ENCODE measurements at regions not wholly inside any gene's neighbourhood (a gene's known extent, or its start where the extent isn't known, plus 50 kb on each side); places are given as distances from the start of the nearest gene placed in this dataset.

GRCh38 chr12:74365178-74365964 lies 172.3 kb upstream of the ATXN7L3B start:
- H3K36me3 ChIP-seq (replicated peaks; ENCODE audit: insufficient read depth, low read depth) = no peaks in the 10 kb centered on the region
- no peaks in the 10 kb centered on the region for H4K20me1 ChIP-seq (ENCODE audit: insufficient read depth, poor library complexity, severe bottlenecking)
- H3K4me1 ChIP-seq (ENCODE audit: insufficient read depth) = no peaks in the 10 kb centered on the region
- no peaks in the 10 kb centered on the region for H3K79me2 ChIP-seq
- no peaks in the 10 kb centered on the region for H3K27me3 ChIP-seq
- WGBS (ENCODE audit: low lambda C conversion rate, missing lambda C conversion rate) = 88% methylated on average over 6 of the region's 6 CpGs
- no peak overlapping the region for H2AFZ ChIP-seq
- H3K4me3 ChIP-seq = no peak overlapping the region
- no peaks in the 10 kb centered on the region for H3K9me2 ChIP-seq (replicated peaks; ENCODE audit: insufficient read depth)
- TF ChIP-seq EZH2 (IDR thresholded peaks at IDR 0.05; ENCODE audit: borderline replicate concordance) = no peak
- no peak for TF ChIP-seq EZH2phosphoT487 (IDR thresholded peaks at IDR 0.05; ENCODE audit: low read depth, severe bottlenecking, unreplicated experiment)
- TF ChIP-seq, protein P1, sequence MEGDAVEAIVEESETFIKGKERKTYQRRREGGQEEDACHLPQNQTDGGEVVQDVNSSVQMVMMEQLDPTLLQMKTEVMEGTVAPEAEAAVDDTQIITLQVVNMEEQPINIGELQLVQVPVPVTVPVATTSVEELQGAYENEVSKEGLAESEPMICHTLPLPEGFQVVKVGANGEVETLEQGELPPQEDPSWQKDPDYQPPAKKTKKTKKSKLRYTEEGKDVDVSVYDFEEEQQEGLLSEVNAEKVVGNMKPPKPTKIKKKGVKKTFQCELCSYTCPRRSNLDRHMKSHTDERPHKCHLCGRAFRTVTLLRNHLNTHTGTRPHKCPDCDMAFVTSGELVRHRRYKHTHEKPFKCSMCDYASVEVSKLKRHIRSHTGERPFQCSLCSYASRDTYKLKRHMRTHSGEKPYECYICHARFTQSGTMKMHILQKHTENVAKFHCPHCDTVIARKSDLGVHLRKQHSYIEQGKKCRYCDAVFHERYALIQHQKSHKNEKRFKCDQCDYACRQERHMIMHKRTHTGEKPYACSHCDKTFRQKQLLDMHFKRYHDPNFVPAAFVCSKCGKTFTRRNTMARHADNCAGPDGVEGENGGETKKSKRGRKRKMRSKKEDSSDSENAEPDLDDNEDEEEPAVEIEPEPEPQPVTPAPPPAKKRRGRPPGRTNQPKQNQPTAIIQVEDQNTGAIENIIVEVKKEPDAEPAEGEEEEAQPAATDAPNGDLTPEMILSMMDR (IDR thresholded peaks at IDR 0.05; ENCODE audit: poor library complexity) = peak; percentile 30
- H3K9me3 ChIP-seq (ENCODE audit: low read depth) = no peaks in the 10 kb centered on the region
- peak; percentile 10 for DNase-seq (ENCODE audit: low spot score)
- no peak overlapping the region for H3K4me2 ChIP-seq
- H3K27ac ChIP-seq = no peak overlapping the region

- no peak overlapping the region for H3K4me3 ChIP-seq
- no peaks in the 10 kb centered on the region for H3K4me1 ChIP-seq (ENCODE audit: insufficient read depth)
- no peak for DNase-seq (ENCODE audit: low spot score)
- 70% methylated on average over 2 of the region's 2 CpGs for WGBS (ENCODE audit: low lambda C conversion rate, missing lambda C conversion rate)
- H2AFZ ChIP-seq = no peak overlapping the region
- H3K9me2 ChIP-seq (replicated peaks; ENCODE audit: insufficient read depth) = no peaks in the 10 kb centered on the region
- H3K27me3 ChIP-seq = no peaks in the 10 kb centered on the region
- no peaks in the 10 kb centered on the region for H3K36me3 ChIP-seq (replicated peaks; ENCODE audit: insufficient read depth, low read depth)
- no peaks in the 10 kb centered on the region for H4K20me1 ChIP-seq (ENCODE audit: insufficient read depth, poor library complexity, severe bottlenecking)
- no peaks in the 10 kb centered on the region for H3K79me2 ChIP-seq
- H3K9me3 ChIP-seq (ENCODE audit: low read depth) = no peaks in the 10 kb centered on the region
- H3K4me2 ChIP-seq = no peak overlapping the region
- TF ChIP-seq, protein P1 (IDR thresholded peaks at IDR 0.05; ENCODE audit: poor library complexity) = no peak
- TF ChIP-seq EZH2 (IDR thresholded peaks at IDR 0.05; ENCODE audit: borderline replicate concordance) (no peak), EZH2phosphoT487 (IDR thresholded peaks at IDR 0.05; ENCODE audit: low read depth, severe bottlenecking, unreplicated experiment) (no peak)
- no peak overlapping the region for H3K27ac ChIP-seq
Observed at GRCh38 chr12:74370608-74371216, 166.9 kb upstream of the ATXN7L3B start.

- 87% methylated on average over 5 of the region's 5 CpGs for WGBS (ENCODE audit: low lambda C conversion rate, missing lambda C conversion rate)
- Histone ChIP-seq H3K4me3 (no peak overlapping the region), H4K20me1 (ENCODE audit: insufficient read depth, poor library complexity, severe bottlenecking) (no peaks in the 10 kb centered on the region), H3K9me3 (ENCODE audit: low read depth) (no peaks in the 10 kb centered on the region), H3K79me2 (no peaks in the 10 kb centered on the region), H3K9me2 (replicated peaks; ENCODE audit: insufficient read depth) (no peaks in the 10 kb centered on the region), H3K36me3 (replicated peaks; ENCODE audit: insufficient read depth, low read depth) (no peaks in the 10 kb centered on the region), H3K27me3 (no peaks in the 10 kb centered on the region), H3K4me1 (ENCODE audit: insufficient read depth) (no peaks in the 10 kb centered on the region), H3K4me2 (no peak overlapping the region), H2AFZ (no peak overlapping the region), H3K27ac (no peak overlapping the region)
- TF ChIP-seq, protein P1 (IDR thresholded peaks at IDR 0.05; ENCODE audit: poor library complexity) = no peak
- TF ChIP-seq EZH2 (IDR thresholded peaks at IDR 0.05; ENCODE audit: borderline replicate concordance) (no peak), EZH2phosphoT487 (IDR thresholded peaks at IDR 0.05; ENCODE audit: low read depth, severe bottlenecking, unreplicated experiment) (no peak)
- no peak for DNase-seq (ENCODE audit: low spot score)
Observed at GRCh38 chr12:74379114-74379513, 158.5 kb upstream of the ATXN7L3B start.

Data from hepatocyte (in vitro differentiated cells).